PC-3 (cell line): ENCODE measurements at regions not wholly inside any gene's neighbourhood (a gene's known extent, or its start where the extent isn't known, plus 50 kb on each side); places are given as distances from the start of the nearest gene placed in this dataset.

Experiments used
- ATAC-seq: fragments of 200-7000 bp; cut with Tn5 transposase; 2 replicates; pipeline ENCODE4 v1.9.1; 2020; ENCODE audit warnings: mild to moderate bottlenecking, moderate library complexity
- BruUV-seq: library from RNA; stranded (reverse); fragments of 400-500 nt; replicated peaks from 2 replicates; lab custom pipeline; 2021; lab: Mats Ljungman, UMichigan
- CTCF ChIA-PET: fragments of 300-600 bp; sonication (Branson Sonifier 250); formaldehyde crosslinking; loops from one replicate; lab custom pipeline; 2022; ENCODE audit warnings: antibody characterized with exemption; lab: Charles Lee
- POLR2A ChIA-PET: fragments of 300-600 bp; sonication (Branson Sonifier 250); formaldehyde crosslinking; loops from one replicate; lab custom pipeline; 2022; ENCODE audit warnings: antibody characterized with exemption; ENCODE audit not compliant: unreplicated experiment; lab: Charles Lee
- DNase-seq: peaks from one replicate; pipeline ENCODE4 v3.0.0-alpha.2; 2015
- H2AFZ ChIP-seq: fragments of 300-600 bp; sonication (generic); 2 replicates; pipeline ENCODE4 v1.6.0; 2016; ENCODE audit warnings: antibody characterized with exemption, low read length
- H3F3A ChIP-seq: fragments of 300-600 bp; sonication (generic); one replicate; pipeline ENCODE4 v1.6.0; 2017; ENCODE audit warnings: antibody characterized with exemption, low read length, control low read depth, mild to moderate bottlenecking; ENCODE audit not compliant: unreplicated experiment
- H3K27ac ChIP-seq: fragments of 300-600 bp; sonication (generic); 2 replicates; pipeline ENCODE4 v1.5.1; 2016; ENCODE audit warnings: mild to moderate bottlenecking, low read length
- H3K27me3 ChIP-seq: fragments of 300-600 bp; sonication (generic); 2 replicates; pipeline ENCODE4 v1.6.1; 2016; ENCODE audit warnings: low read length, mixed read lengths
- H3K36me3 ChIP-seq: fragments of 300-600 bp; sonication (generic); 2 replicates; pipeline ENCODE4 v1.6.1; 2016; ENCODE audit warnings: low read depth, mixed run types, low read length, mixed read lengths
- H3K4me1 ChIP-seq: fragments of 300-600 bp; sonication (generic); 2 replicates; pipeline ENCODE4 v1.5.1; 2016; ENCODE audit warnings: low read length; ENCODE audit not compliant: insufficient read depth
- H3K4me2 ChIP-seq: fragments of 300-600 bp; sonication (generic); 2 replicates; pipeline ENCODE4 v1.6.0; 2016; ENCODE audit warnings: low read length
- H3K4me3 ChIP-seq: fragments of 300-600 bp; sonication (generic); 2 replicates; pipeline ENCODE4 v1.5.1; 2016; ENCODE audit warnings: mild to moderate bottlenecking, low read length, mixed read lengths
- H3K79me2 ChIP-seq: fragments of 300-600 bp; sonication (generic); 2 replicates; pipeline ENCODE4 v1.6.1; 2017; ENCODE audit warnings: low read length, mixed read lengths
- H3K9ac ChIP-seq: fragments of 300-600 bp; sonication (generic); 2 replicates; pipeline ENCODE4 v1.6.0; 2016; ENCODE audit warnings: mild to moderate bottlenecking, low read length
- H3K9me2 ChIP-seq: fragments of 300-600 bp; sonication (generic); replicated peaks from 2 replicates; pipeline ENCODE4 v1.6.1; 2016; ENCODE audit warnings: mixed run types, low read length, mixed read lengths
- H3K9me3 ChIP-seq: fragments of 300-600 bp; sonication (generic); 2 replicates; pipeline ENCODE4 v1.6.1; 2016; ENCODE audit warnings: low read length, mixed read lengths
- H4K20me1 ChIP-seq: fragments of 300-600 bp; sonication (generic); 2 replicates; pipeline ENCODE4 v1.6.1; 2016; ENCODE audit warnings: low read length, mixed read lengths
- CTCF ChIP-seq: fragments of 300-600 bp; sonication (generic); conservative IDR thresholded peaks from 2 replicates; pipeline ENCODE4 v1.5.1; 2017; ENCODE audit warnings: antibody characterized with exemption, low read depth, mild to moderate bottlenecking, low read length
- EZH2 ChIP-seq: fragments of 300-600 bp; sonication (generic); IDR thresholded peaks from one replicate; pipeline ENCODE4 v1.6.1; 2017; ENCODE audit warnings: antibody characterized with exemption, mild to moderate bottlenecking, low read length; ENCODE audit not compliant: unreplicated experiment
- EZH2phosphoT487 ChIP-seq: fragments of 300-600 bp; sonication (generic); IDR thresholded peaks from 2 replicates; pipeline ENCODE4 v1.6.1; 2018; ENCODE audit warnings: mild to moderate bottlenecking, antibody characterized with exemption, low read length, borderline replicate concordance
- intact Hi-C: fragments of 100-400 bp; cut with micrococcal nuclease; formaldehyde crosslinking; loops from 2 replicates; pipeline ENCODE4 v1.9.0; 2023

GRCh38 chr1:93013145-93014065 is 52.1 kb upstream of the DIPK1A start:
- DNase-seq (peak; percentile 29), ATAC-seq (no peak)
- Histone ChIP-seq H3K27me3 (no peaks in the 10 kb centered on the region), H2AFZ (no peak overlapping the region), H3K9me2 (no peaks in the 10 kb centered on the region), H3K9ac (no peak overlapping the region), H3K4me3 (no peak overlapping the region), H3K9me3 (no peaks in the 10 kb centered on the region), H3F3A (no peaks in the 10 kb centered on the region), H3K36me3 (no peaks in the 10 kb centered on the region), H4K20me1 (no peaks in the 10 kb centered on the region), H3K27ac (no peak overlapping the region), H3K79me2 (no peaks in the 10 kb centered on the region), H3K4me2 (no peak overlapping the region), H3K4me1 (peaks cover 47% of the 10 kb centered on the region)
- ChIA-PET CTCF (no interaction called here), POLR2A (no interaction called here)
- BruUV-seq = no TSS peak
- TF ChIP-seq CTCF = no peak
- TF ChIP-seq EZH2phosphoT487 = no peak
- TF ChIP-seq EZH2 = no peak
- intact Hi-C loops = loop anchor here (2.0 kb wide), 1 partner anchor 13 kb away; no protein-coding TSS in a partner anchor

GRCh38 chr1:93014168-93014567 is 52.9 kb upstream of the DIPK1A start:
- Histone ChIP-seq H3F3A (no peaks in the 10 kb centered on the region), H2AFZ (no peak overlapping the region), H3K36me3 (no peaks in the 10 kb centered on the region), H3K27me3 (no peaks in the 10 kb centered on the region), H3K4me1 (peaks cover 47% of the 10 kb centered on the region), H4K20me1 (no peaks in the 10 kb centered on the region), H3K27ac (no peak overlapping the region), H3K9me3 (no peaks in the 10 kb centered on the region), H3K79me2 (no peaks in the 10 kb centered on the region), H3K4me3 (no peak overlapping the region), H3K4me2 (no peak overlapping the region), H3K9ac (no peak overlapping the region), H3K9me2 (no peaks in the 10 kb centered on the region)
- no peak for TF ChIP-seq EZH2phosphoT487
- ChIA-PET POLR2A (no interaction called here), CTCF (no interaction called here)
- no TSS peak for BruUV-seq
- ATAC-seq (no peak), DNase-seq (no peak)
- intact Hi-C loops = loop anchor here (2.0 kb wide), 1 partner anchor 13 kb away; no protein-coding TSS in a partner anchor

- Histone ChIP-seq H3F3A (no peaks in the 10 kb centered on the region), H3K9me3 (no peaks in the 10 kb centered on the region), H3K27me3 (no peaks in the 10 kb centered on the region), H4K20me1 (no peaks in the 10 kb centered on the region), H3K79me2 (no peaks in the 10 kb centered on the region), H2AFZ (peak overlapping the region; percentile 13; the same call in 1 of the 2 replicates), H3K27ac (peak overlapping the region; percentile 92), H3K9ac (peak overlapping the region; percentile 42), H3K4me2 (peak overlapping the region; percentile 74), H3K4me1 (peaks cover 47% of the 10 kb centered on the region), H3K36me3 (no peaks in the 10 kb centered on the region), H3K4me3 (peak overlapping the region; percentile 41), H3K9me2 (no peaks in the 10 kb centered on the region)
- ChIA-PET POLR2A (interaction anchor here (0.5 kb wide), 1 partner anchor 46 kb away, joined by 3 read pairs; no protein-coding TSS in a partner anchor), CTCF (interaction anchor here (1.1 to 1.7 kb wide), 3 partner anchors 14 to 54 kb away, joined by 7 to 16 read pairs (median 11); partner anchors contain the start of gene DIPK1A)
- DNase-seq (peak; percentile 93), ATAC-seq (peak; percentile 91)
- BruUV-seq = no TSS peak
- no peak for TF ChIP-seq CTCF
- TF ChIP-seq EZH2phosphoT487 = no peak
- no peak for TF ChIP-seq EZH2
- intact Hi-C loops = loop anchor here (2.0 kb wide), 1 partner anchor 15 kb away; no protein-coding TSS in a partner anchor
These were observed 54.3 kb upstream of the DIPK1A start for GRCh38 chr1:93015590-93015989.
